ENCODE measurements at regions not wholly inside any gene's neighbourhood (a gene's known extent, or its start where the extent isn't known, plus 50 kb on each side); places are given as distances from the start of the nearest gene placed in this dataset.

DNA sequence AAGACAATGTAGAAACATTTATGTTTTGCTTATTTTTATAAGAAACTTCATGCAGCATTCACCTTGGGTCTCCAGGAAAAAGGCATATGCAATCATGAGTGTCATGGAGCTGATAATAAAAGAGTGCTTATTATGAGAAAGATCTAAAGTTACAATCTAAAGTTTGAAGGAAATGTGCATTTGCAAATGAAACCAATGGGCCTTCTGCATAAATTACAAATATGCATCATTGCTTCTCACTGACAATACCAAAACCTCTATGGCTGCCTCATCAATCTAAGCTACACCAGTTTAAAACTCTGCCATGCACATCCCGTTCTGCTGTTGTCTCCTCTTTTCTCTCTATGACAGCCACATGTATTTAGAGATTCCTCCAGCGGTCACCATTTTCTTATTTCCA is 103.2 kb upstream of the ABI3BP start:
- TF ChIP-seq, protein P1, sequence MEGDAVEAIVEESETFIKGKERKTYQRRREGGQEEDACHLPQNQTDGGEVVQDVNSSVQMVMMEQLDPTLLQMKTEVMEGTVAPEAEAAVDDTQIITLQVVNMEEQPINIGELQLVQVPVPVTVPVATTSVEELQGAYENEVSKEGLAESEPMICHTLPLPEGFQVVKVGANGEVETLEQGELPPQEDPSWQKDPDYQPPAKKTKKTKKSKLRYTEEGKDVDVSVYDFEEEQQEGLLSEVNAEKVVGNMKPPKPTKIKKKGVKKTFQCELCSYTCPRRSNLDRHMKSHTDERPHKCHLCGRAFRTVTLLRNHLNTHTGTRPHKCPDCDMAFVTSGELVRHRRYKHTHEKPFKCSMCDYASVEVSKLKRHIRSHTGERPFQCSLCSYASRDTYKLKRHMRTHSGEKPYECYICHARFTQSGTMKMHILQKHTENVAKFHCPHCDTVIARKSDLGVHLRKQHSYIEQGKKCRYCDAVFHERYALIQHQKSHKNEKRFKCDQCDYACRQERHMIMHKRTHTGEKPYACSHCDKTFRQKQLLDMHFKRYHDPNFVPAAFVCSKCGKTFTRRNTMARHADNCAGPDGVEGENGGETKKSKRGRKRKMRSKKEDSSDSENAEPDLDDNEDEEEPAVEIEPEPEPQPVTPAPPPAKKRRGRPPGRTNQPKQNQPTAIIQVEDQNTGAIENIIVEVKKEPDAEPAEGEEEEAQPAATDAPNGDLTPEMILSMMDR (IDR thresholded peaks at IDR 0.05; ENCODE audit: unreplicated experiment), result no peak

GRCh38 chr3:101095693-101096430 is 102.6 kb upstream of the ABI3BP start:
- H3K27me3 Mint-ChIP-seq (ENCODE audit: insufficient read depth, unreplicated experiment), result no peaks in the 10 kb centered on the region
- BruUV-seq (replicated peaks), result no TSS peak
- no peak overlapping the region for H3K4me3 Mint-ChIP-seq (ENCODE audit: unreplicated experiment)
- no peaks in the 10 kb centered on the region for H3K9me3 Mint-ChIP-seq (ENCODE audit: unreplicated experiment)
- TF ChIP-seq, protein P1 (IDR thresholded peaks at IDR 0.05; ENCODE audit: unreplicated experiment), result no peak
- POLR2A ChIA-PET, result interaction anchor here (0.6 kb wide), 1 partner anchor 691 kb away, joined by 3 read pairs; no protein-coding TSS in a partner anchor
- DNase-seq (ENCODE audit: unreplicated experiment), result no peak
- H3K4me1 Mint-ChIP-seq (ENCODE audit: insufficient read depth, unreplicated experiment), result peaks cover 5% of the 10 kb centered on the region
- CTCF ChIA-PET, result interaction anchor here (0.7 kb wide), 1 partner anchor 27 kb away, joined by 3 read pairs; no protein-coding TSS in a partner anchor
- peaks cover 6% of the 10 kb centered on the region for H3K36me3 Mint-ChIP-seq (ENCODE audit: insufficient read depth, unreplicated experiment)
- intact Hi-C loops (cut with micrococcal nuclease), result no loop called here
- H3K27ac Mint-ChIP-seq (ENCODE audit: low read depth, unreplicated experiment), result no peak overlapping the region

More for the DNA sequence above, 103.2 kb upstream of the ABI3BP start:
- no peaks in the 10 kb centered on the region for H3K9me3 Mint-ChIP-seq (ENCODE audit: unreplicated experiment)
- no peak overlapping the region for H3K4me3 Mint-ChIP-seq (ENCODE audit: unreplicated experiment)
- H3K27me3 Mint-ChIP-seq (ENCODE audit: insufficient read depth, unreplicated experiment), result no peaks in the 10 kb centered on the region
- intact Hi-C loops (cut with micrococcal nuclease), result no loop called here
- no peak overlapping the region for H3K27ac Mint-ChIP-seq (ENCODE audit: low read depth, unreplicated experiment)
- ChIA-PET POLR2A (interaction anchor here (0.6 kb wide), 1 partner anchor 691 kb away, joined by 3 read pairs; no protein-coding TSS in a partner anchor), CTCF (no interaction called here)
- H3K36me3 Mint-ChIP-seq (ENCODE audit: insufficient read depth, unreplicated experiment), result peaks cover 6% of the 10 kb centered on the region
- no peak for DNase-seq (ENCODE audit: unreplicated experiment)
- peaks cover 3% of the 10 kb centered on the region for H3K4me1 Mint-ChIP-seq (ENCODE audit: insufficient read depth, unreplicated experiment)
- no TSS peak for BruUV-seq (replicated peaks)

GRCh38 chr3:101091489-101091888 is 98.3 kb upstream of the ABI3BP start:
- DNase-seq (ENCODE audit: unreplicated experiment), result peak; percentile 50
- no TSS peak for BruUV-seq (replicated peaks)

DNA sequence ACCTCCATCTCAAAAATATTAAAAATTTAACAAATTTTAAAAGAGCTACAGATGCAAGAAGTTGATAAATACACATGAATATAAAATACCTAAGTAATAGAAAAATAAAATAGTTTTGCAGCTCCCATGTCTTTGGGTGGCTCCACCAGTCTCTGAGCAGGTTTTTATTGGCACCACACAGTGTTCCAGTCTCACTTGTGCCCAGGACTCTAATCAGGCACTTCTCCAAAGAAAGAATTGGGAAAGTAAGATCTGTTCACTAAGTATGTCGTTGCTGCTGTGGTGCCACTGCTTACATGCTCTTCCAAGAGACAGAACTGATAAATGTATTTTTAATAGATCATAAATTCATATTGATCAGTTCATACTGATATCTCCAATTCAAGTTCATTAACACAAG is 92.5 kb upstream of the ABI3BP start:
- ChIA-PET POLR2A (no interaction called here), CTCF (no interaction called here)
- Mint-ChIP-seq H3K27ac (ENCODE audit: low read depth, unreplicated experiment) (no peak overlapping the region), H3K36me3 (ENCODE audit: insufficient read depth, unreplicated experiment) (no peaks in the 10 kb centered on the region), H3K4me3 (ENCODE audit: unreplicated experiment) (no peak overlapping the region), H3K27me3 (ENCODE audit: insufficient read depth, unreplicated experiment) (no peaks in the 10 kb centered on the region), H3K4me1 (ENCODE audit: insufficient read depth, unreplicated experiment) (no peaks in the 10 kb centered on the region), H3K9me3 (ENCODE audit: unreplicated experiment) (no peaks in the 10 kb centered on the region)
- TF ChIP-seq, protein P1 (IDR thresholded peaks at IDR 0.05; ENCODE audit: unreplicated experiment), result no peak
- intact Hi-C loops (cut with micrococcal nuclease), result no loop called here
- no peak for DNase-seq (ENCODE audit: unreplicated experiment)
- no TSS peak for BruUV-seq (replicated peaks)

More at GRCh38 chr3:101091489-101091888, 98.3 kb upstream of the ABI3BP start:
- intact Hi-C loops (cut with micrococcal nuclease), result no loop called here
- TF ChIP-seq, protein P1 (IDR thresholded peaks at IDR 0.05; ENCODE audit: unreplicated experiment), result no peak
- Mint-ChIP-seq H3K27ac (ENCODE audit: low read depth, unreplicated experiment) (no peak overlapping the region), H3K4me1 (ENCODE audit: insufficient read depth, unreplicated experiment) (peaks cover 5% of the 10 kb centered on the region), H3K9me3 (ENCODE audit: unreplicated experiment) (no peaks in the 10 kb centered on the region), H3K4me3 (ENCODE audit: unreplicated experiment) (no peak overlapping the region), H3K36me3 (ENCODE audit: insufficient read depth, unreplicated experiment) (no peaks in the 10 kb centered on the region), H3K27me3 (ENCODE audit: insufficient read depth, unreplicated experiment) (no peaks in the 10 kb centered on the region)
- ChIA-PET CTCF (interaction anchor here (0.7 to 1.0 kb wide), 2 partner anchors 9 to 16 kb away, joined by 3 to 4 read pairs; no protein-coding TSS in a partner anchor), POLR2A (interaction anchor here (0.6 kb wide), 1 partner anchor 107 kb away, joined by 3 read pairs; no protein-coding TSS in a partner anchor)

Measured in MCF 10A (cell line).